ENCODE measurements at regions not wholly inside any gene's neighbourhood (a gene's known extent, or its start where the extent isn't known, plus 50 kb on each side); places are given as distances from the start of the nearest gene placed in this dataset.

- no peak for TF ChIP-seq EZH2phosphoT487 (IDR thresholded peaks at IDR 0.05; ENCODE audit: insufficient read depth, low read depth)
- no peak for TF ChIP-seq EZH2 (IDR thresholded peaks at IDR 0.05; ENCODE audit: insufficient read depth, poor library complexity, severe bottlenecking)
Observed at GRCh38 chr4:59243038-59243437, 1957.1 kb upstream of the ADGRL3 start.

Measured in GM23248 (cell line).